ENCODE measurements at regions not wholly inside any gene's neighbourhood (a gene's known extent, or its start where the extent isn't known, plus 50 kb on each side); places are given as distances from the start of the nearest gene placed in this dataset.

DNA sequence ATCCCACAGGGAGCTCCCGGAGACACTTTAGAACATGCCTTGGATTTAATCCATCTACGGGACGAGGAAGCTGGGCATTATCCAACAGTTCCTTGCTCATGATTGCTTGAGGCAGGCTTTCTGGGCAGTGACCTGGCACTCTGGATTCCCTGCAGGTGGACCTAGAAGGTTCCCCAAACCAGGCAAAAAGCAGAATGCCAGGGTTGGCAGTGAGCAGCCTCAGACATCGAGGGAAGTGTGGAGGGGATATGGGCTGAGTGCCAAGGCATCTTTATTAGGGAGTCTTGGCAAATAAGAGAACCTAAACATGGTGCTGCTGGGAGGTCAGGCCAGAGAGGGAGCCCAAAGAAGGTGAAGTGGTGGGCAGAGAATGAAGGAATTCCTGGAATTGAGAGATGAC lies 158.5 kb downstream of the CD83 start:
- H4K20me1 ChIP-seq (ENCODE audit: control insufficient read depth, insufficient read depth, insufficient read length): no peaks in the 10 kb centered on the region
- no peak overlapping the region for H2BK5ac ChIP-seq (ENCODE audit: insufficient read length, low read length)
- no peak overlapping the region for H3K18ac ChIP-seq (ENCODE audit: insufficient read length, low read depth, low read length)
- H3K23ac ChIP-seq (ENCODE audit: insufficient read length, low read depth, low read length): no peak overlapping the region
- H2BK12ac ChIP-seq (ENCODE audit: insufficient read length, low read depth, low read length): no peak overlapping the region
- no peak overlapping the region for H4K8ac ChIP-seq (replicated peaks; ENCODE audit: insufficient read length, low read depth, low read length)
- Mint-ChIP-seq H3K27me3 (ENCODE audit: low read depth) (peaks cover 64% of the 10 kb centered on the region), H3K36me3 (ENCODE audit: insufficient read depth in 1 of 3, low read depth in 3 of 3) (peaks cover 7 to 15% (median 13%) of the 10 kb centered on the region in 3 experiments), H3K4me3 (no peak overlapping the region), H3K27ac (no peak overlapping the region), H3K9me3 (peaks cover 7 to 9% of the 10 kb centered on the region in 2 experiments), H3K4me1 (peaks cover 25 to 57% of the 10 kb centered on the region in 2 experiments)
- H3T11ph ChIP-seq (ENCODE audit: low read length): no peak overlapping the region
- no peak overlapping the region for H3K4ac ChIP-seq (ENCODE audit: low read depth, low read length)
- H3K4me2 ChIP-seq (ENCODE audit: insufficient read depth, insufficient read length, low read length): no peak overlapping the region
- no peak overlapping the region for H2AK5ac ChIP-seq (ENCODE audit: insufficient read length, low read length)
- no peak overlapping the region for H3K27ac ChIP-seq (ENCODE audit: insufficient read length, low read depth, low read length)
- H3K9me3 ChIP-seq (ENCODE audit: control insufficient read depth, low read depth, low read length): no peaks in the 10 kb centered on the region
- no peak overlapping the region for H4K5ac ChIP-seq (ENCODE audit: insufficient read length, low read depth, low read length)
- no peak overlapping the region for H3K9ac ChIP-seq (ENCODE audit: extremely low read depth, insufficient read length, low read length)
- no peak overlapping the region for H2AFZ ChIP-seq (ENCODE audit: low read length)
- H4K91ac ChIP-seq (ENCODE audit: insufficient read length, low read depth, low read length): no peak overlapping the region
- no peak overlapping the region for H3K56ac ChIP-seq (ENCODE audit: insufficient read length, low read depth, low read length)
- no peaks in the 10 kb centered on the region; the same call in 1 of the 2 replicates for H3K27me3 ChIP-seq (ENCODE audit: insufficient read depth, low read length)
- H3K79me2 ChIP-seq (ENCODE audit: insufficient read depth, low read length): no peaks in the 10 kb centered on the region
- H3K14ac ChIP-seq (ENCODE audit: insufficient read depth, low read length): no peak overlapping the region
- peak; percentile 34 for DNase-seq
- H2BK120ac ChIP-seq (ENCODE audit: low read depth, low read length, poor library complexity, severe bottlenecking): no peak overlapping the region
- H2BK15ac ChIP-seq (ENCODE audit: low read depth, low read length): no peak overlapping the region
- no peak overlapping the region for H2BK20ac ChIP-seq (ENCODE audit: low read depth, low read length, poor library complexity, severe bottlenecking)
- H3K23me2 ChIP-seq (ENCODE audit: insufficient read length, low read depth, low read length, poor library complexity, severe bottlenecking): no peaks in the 10 kb centered on the region
- H3K4me1 ChIP-seq (ENCODE audit: insufficient read depth, low read length): peaks cover 8% of the 10 kb centered on the region; the same call in 1 of the 2 replicates
- WGBS (ENCODE audit: extremely low coverage, insufficient read length, low lambda C conversion rate): no CpG with 5 or more reads among the region's 4 CpGs
- H3K79me1 ChIP-seq (ENCODE audit: insufficient read depth, low read depth, low read length, poor library complexity, severe bottlenecking): no peaks in the 10 kb centered on the region
- TF ChIP-seq, protein P1, sequence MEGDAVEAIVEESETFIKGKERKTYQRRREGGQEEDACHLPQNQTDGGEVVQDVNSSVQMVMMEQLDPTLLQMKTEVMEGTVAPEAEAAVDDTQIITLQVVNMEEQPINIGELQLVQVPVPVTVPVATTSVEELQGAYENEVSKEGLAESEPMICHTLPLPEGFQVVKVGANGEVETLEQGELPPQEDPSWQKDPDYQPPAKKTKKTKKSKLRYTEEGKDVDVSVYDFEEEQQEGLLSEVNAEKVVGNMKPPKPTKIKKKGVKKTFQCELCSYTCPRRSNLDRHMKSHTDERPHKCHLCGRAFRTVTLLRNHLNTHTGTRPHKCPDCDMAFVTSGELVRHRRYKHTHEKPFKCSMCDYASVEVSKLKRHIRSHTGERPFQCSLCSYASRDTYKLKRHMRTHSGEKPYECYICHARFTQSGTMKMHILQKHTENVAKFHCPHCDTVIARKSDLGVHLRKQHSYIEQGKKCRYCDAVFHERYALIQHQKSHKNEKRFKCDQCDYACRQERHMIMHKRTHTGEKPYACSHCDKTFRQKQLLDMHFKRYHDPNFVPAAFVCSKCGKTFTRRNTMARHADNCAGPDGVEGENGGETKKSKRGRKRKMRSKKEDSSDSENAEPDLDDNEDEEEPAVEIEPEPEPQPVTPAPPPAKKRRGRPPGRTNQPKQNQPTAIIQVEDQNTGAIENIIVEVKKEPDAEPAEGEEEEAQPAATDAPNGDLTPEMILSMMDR (conservative IDR thresholded peaks at IDR 0.05): no peak
